Fibroblast of the aortic adventitia (primary cell): ENCODE measurements at regions not wholly inside any gene's neighbourhood (a gene's known extent, or its start where the extent isn't known, plus 50 kb on each side); places are given as distances from the start of the nearest gene placed in this dataset.
"Not testable (repeated sequence)": the region's sequence is repeated elsewhere in the genome, so short reads cannot be mapped to it uniquely, and the experiment has no call there.

Source experiments
- DNase-seq: peaks from one replicate; pipeline ENCODE4 v3.0.0-alpha.2; 2010; ENCODE audit warnings: low read depth
- H3K4me3 ChIP-seq: 2 replicates; pipeline ENCODE4 v1.5.1; 2011; ENCODE audit warnings: low read depth, mild to moderate bottlenecking, control low read depth, low read length, moderate library complexity
- TF ChIP-seq, protein P1 (sequence below): IDR thresholded peaks from 2 replicates; pipeline ENCODE4 v1.5.1; 2011; ENCODE audit warnings: mild to moderate bottlenecking, low read length, control low read depth, inconsistent platforms; ENCODE audit not compliant: insufficient read depth

DNA sequence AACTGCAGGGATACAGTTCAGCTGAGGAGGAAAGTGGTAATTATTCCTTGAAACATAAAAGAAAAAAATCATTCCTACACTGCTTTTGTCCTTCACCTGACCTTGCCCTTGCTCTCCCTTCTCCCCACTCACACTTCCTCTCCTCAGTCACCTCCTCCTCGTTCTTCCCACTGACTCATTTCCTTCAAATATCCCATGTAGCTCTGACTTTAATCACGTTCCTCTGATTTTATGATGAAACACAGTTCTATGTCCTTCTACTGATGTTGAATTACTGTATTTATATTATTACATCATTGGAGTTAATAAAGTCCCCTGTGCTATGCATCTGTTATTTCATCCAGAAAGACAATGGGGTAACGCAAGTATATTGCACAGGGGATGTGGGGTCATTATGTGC, 575.6 kb downstream of the POM121L12 start:
- no peak overlapping the region for H3K4me3 ChIP-seq
- DNase-seq, result no peak
- TF ChIP-seq, protein P1, sequence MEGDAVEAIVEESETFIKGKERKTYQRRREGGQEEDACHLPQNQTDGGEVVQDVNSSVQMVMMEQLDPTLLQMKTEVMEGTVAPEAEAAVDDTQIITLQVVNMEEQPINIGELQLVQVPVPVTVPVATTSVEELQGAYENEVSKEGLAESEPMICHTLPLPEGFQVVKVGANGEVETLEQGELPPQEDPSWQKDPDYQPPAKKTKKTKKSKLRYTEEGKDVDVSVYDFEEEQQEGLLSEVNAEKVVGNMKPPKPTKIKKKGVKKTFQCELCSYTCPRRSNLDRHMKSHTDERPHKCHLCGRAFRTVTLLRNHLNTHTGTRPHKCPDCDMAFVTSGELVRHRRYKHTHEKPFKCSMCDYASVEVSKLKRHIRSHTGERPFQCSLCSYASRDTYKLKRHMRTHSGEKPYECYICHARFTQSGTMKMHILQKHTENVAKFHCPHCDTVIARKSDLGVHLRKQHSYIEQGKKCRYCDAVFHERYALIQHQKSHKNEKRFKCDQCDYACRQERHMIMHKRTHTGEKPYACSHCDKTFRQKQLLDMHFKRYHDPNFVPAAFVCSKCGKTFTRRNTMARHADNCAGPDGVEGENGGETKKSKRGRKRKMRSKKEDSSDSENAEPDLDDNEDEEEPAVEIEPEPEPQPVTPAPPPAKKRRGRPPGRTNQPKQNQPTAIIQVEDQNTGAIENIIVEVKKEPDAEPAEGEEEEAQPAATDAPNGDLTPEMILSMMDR, result no peak

DNA sequence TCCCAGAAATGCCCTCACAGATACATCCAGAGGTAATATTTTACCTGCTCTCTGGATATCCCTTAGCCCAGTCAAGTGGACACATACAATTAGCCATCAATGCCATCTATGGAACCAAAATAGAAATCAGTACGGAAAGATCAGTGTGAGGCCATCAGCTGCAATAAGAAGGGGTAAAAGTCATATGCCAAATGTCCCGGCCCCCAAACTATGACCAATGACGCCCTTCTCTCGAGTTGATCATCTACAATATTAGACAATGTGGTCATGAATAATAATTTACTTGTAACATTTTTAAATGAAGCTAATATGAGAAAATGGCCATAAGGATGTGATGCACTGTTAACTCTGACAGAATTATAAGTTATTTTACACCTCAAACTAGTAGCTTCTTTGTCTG, 588.9 kb downstream of the POM121L12 start:
- TF ChIP-seq, protein P1, result no peak
- DNase-seq, result no peak
- no peak overlapping the region for H3K4me3 ChIP-seq

DNA sequence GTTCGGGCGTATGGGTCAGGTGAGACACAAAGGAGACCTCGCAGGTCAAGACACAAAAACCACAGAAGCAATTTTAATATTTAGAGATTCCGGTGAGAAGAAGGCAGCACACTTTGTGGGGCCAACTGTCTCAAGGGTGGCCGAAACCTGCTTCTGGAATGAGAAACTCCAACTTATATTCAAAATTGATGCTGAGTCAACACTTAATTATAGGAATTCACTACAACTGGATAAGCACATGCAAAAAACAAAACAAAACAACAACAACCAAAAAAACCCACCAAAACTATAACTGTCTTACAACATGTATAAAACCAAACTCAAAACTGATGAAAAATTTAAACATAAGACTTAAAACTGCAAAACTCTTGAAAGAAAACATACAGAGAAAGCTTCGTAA, 593.3 kb downstream of the POM121L12 start:
- DNase-seq, result no peak
- no peak overlapping the region for H3K4me3 ChIP-seq
- TF ChIP-seq, protein P1, result no peak

DNA sequence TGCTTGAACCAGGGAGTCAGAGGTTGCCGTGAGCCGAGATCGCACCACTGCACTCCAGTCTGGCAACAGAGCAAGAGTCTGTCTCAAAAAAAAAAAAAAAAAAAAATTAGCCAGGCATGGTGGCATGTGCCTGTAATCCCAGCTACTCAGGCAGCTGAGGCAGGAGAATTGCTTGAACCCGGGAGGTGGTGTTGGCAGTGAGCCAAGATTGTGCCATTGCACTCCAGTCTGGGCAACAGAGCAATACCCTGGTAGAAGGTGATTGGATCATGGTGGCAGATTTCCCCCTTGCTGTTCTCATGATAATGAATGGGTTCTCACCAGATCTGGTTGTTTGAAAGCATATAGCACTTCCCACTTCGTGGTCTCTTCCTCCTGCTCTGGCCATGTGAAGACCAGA, 599.8 kb downstream of the POM121L12 start:
- DNase-seq, H3K4me3 ChIP-seq: not testable (repeated sequence)

DNA sequence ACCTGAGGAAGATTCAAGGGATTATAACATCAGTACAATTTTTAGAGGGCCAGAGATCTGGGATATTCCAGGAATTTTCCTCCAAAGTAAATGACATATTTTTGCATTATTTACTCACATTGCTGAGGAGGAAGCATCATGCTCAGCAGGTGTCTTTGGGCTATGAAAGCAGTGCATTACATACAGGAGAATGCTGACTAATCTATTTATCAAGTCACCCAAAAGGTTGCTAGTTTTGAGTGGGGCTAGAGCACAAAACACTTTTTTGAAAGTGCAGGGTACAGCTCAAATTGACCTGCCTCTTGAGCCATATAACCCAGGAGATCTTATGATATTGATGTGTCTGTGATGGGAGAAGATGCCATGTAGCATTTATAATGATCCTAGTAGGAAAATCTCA, 603.1 kb downstream of the POM121L12 start:
- H3K4me3 ChIP-seq, result no peak overlapping the region
- TF ChIP-seq, protein P1, result no peak
- DNase-seq, result no peak

DNA sequence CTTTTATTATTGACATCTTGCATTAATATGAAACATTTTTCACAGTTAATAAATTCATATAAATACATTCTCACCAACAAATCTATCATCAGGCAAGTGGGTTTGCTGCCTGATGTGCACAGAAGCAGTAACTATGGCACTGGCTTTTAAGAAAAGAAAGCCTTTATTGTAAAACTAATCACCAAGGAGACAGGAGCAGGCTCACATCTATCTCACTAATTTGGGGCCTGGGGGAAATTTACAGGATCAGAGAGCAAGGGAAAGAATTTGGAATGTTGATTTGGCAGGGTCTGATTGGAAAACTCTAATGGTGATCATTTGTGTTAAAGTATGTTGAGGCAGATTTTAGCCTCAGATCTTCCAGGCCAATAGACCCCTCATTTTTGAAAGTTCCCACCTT, 605.7 kb downstream of the POM121L12 start:
- TF ChIP-seq, protein P1, result no peak
- no peak overlapping the region for H3K4me3 ChIP-seq
- DNase-seq, result no peak

DNA sequence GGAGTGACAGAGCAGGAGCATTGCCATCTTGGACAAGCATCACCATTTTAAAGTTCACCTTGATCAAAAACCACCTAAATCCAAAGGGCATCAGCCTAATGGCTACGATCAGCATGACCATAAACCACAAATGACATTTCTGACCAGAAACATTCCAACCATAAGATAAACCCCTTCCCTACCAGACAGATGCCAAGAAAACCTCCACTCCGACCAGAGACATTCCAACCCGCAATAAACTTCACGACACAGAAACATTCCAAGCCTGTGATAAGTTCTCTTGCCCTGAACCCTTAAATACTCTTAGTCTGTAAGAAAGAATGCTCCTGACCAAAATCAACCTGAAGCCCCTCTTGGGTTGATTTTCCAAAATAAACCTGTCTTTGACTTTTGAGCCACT, 606.9 kb downstream of the POM121L12 start:
- no peak overlapping the region for H3K4me3 ChIP-seq
- no peak for DNase-seq
- TF ChIP-seq, protein P1, result no peak
